ENCODE measurements at regions not wholly inside any gene's neighbourhood (a gene's known extent, or its start where the extent isn't known, plus 50 kb on each side); places are given as distances from the start of the nearest gene placed in this dataset.

DNA sequence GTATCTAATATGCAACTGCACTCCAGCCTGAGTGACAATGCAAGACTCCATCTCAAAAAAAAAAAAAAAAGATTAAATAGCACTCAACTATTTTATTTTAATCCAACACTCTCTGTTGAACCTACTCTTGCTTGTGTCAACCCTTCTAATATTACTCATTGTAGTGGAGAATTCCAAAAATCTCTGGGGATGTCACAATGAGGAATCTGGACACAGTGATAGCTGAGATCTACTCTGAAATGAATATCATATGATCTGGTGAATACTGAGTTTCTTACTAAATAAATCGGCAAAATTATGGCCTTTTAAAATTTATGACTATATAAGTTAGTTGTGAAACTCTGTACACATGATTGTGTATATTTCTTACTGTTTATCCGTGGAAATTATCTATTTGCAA lies 418.2 kb downstream of the BCAT1 start:
- no peak for TF ChIP-seq MYC (IDR thresholded peaks at IDR 0.05; ENCODE audit: low read depth, low read length)
- no peak for TF ChIP-seq MAX (IDR thresholded peaks at IDR 0.05; ENCODE audit: low read depth, low read length)
- TF ChIP-seq CTCF (IDR thresholded peaks at IDR 0.05; ENCODE audit: low read depth, low read length), result no peak
- no peak for TF ChIP-seq POLR2A (IDR thresholded peaks at IDR 0.05; ENCODE audit: extremely low read depth, insufficient read length)
- no peak overlapping the region for H3K4me3 ChIP-seq (ENCODE audit: low read depth, low read length)
- DNase-seq (ENCODE audit: low read depth), result no peak

GRCh38 chr12:24527102-24527501 lies 421.8 kb downstream of the BCAT1 start:
- no peak for TF ChIP-seq MAX (IDR thresholded peaks at IDR 0.05; ENCODE audit: low read depth, low read length)
- no peak for TF ChIP-seq POLR2A (IDR thresholded peaks at IDR 0.05; ENCODE audit: extremely low read depth, insufficient read length)
- no peak for TF ChIP-seq CTCF (IDR thresholded peaks at IDR 0.05; ENCODE audit: low read depth, low read length)
- no peak for TF ChIP-seq MYC (IDR thresholded peaks at IDR 0.05; ENCODE audit: low read depth, low read length)
- DNase-seq (ENCODE audit: low read depth), result no peak
- H3K4me3 ChIP-seq (ENCODE audit: low read depth, low read length), result no peak overlapping the region

GRCh38 chr12:24522736-24523135 lies 426.2 kb downstream of the BCAT1 start:
- H3K4me3 ChIP-seq (ENCODE audit: low read depth, low read length), result no peak overlapping the region
- no peak for DNase-seq (ENCODE audit: low read depth)
- TF ChIP-seq MYC (IDR thresholded peaks at IDR 0.05; ENCODE audit: low read depth, low read length) (no peak), POLR2A (IDR thresholded peaks at IDR 0.05; ENCODE audit: extremely low read depth, insufficient read length) (no peak), MAX (IDR thresholded peaks at IDR 0.05; ENCODE audit: low read depth, low read length) (no peak), CTCF (IDR thresholded peaks at IDR 0.05; ENCODE audit: low read depth, low read length) (no peak)

DNA sequence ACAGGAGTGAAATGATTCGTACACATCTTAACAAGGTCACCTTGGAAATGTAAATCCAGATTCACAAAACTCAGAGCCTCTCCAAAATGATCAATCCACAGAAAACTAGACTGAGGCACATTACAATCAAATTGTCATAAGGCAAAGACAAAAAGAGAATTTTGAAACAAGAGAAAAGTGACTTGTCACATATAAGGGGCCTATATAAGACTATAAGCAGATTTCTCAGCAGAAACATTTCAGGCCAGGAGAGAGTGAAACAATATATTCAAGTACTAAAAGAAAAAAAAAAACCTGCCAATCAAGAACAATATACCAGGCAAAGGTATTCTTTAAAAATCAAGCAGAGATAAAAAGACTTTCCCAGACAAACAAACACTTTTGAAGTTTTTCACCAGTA lies 429.1 kb downstream of the BCAT1 start:
- TF ChIP-seq MYC (IDR thresholded peaks at IDR 0.05; ENCODE audit: low read depth, low read length) (no peak), POLR2A (IDR thresholded peaks at IDR 0.05; ENCODE audit: extremely low read depth, insufficient read length) (no peak), CTCF (IDR thresholded peaks at IDR 0.05; ENCODE audit: low read depth, low read length) (no peak), MAX (IDR thresholded peaks at IDR 0.05; ENCODE audit: low read depth, low read length) (no peak)
- no peak overlapping the region for H3K4me3 ChIP-seq (ENCODE audit: low read depth, low read length)

DNA sequence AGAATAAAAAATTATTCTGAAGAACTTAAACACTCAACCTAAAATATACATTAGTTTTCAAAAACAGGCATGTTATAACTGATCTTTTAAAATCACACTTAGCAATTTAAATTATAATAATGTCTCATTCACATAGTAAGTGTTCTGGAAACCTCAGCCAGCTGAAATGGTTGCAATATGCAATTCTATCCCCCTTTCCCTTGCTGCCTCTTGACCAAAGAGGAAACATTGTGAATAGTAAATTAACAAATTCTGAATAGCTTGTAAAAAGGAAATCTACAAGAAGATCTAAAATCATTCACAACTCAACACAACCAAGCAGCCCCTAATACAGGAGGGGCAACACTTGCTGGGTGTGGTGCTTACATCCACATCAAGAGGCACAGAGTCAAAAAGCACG lies 431.9 kb downstream of the BCAT1 start:
- no peak for DNase-seq (ENCODE audit: low read depth)
- no peak for TF ChIP-seq MAX (IDR thresholded peaks at IDR 0.05; ENCODE audit: low read depth, low read length)
- no peak for TF ChIP-seq MYC (IDR thresholded peaks at IDR 0.05; ENCODE audit: low read depth, low read length)
- no peak for TF ChIP-seq POLR2A (IDR thresholded peaks at IDR 0.05; ENCODE audit: extremely low read depth, insufficient read length)
- no peak for TF ChIP-seq CTCF (IDR thresholded peaks at IDR 0.05; ENCODE audit: low read depth, low read length)
- H3K4me3 ChIP-seq (ENCODE audit: low read depth, low read length), result no peak overlapping the region

More for the DNA sequence above, 429.1 kb downstream of the BCAT1 start:
- no peak for DNase-seq (ENCODE audit: low read depth)

Measured in NB4 (cell line).